ENCODE measurements at regions not wholly inside any gene's neighbourhood (a gene's known extent, or its start where the extent isn't known, plus 50 kb on each side); places are given as distances from the start of the nearest gene placed in this dataset.

DNA sequence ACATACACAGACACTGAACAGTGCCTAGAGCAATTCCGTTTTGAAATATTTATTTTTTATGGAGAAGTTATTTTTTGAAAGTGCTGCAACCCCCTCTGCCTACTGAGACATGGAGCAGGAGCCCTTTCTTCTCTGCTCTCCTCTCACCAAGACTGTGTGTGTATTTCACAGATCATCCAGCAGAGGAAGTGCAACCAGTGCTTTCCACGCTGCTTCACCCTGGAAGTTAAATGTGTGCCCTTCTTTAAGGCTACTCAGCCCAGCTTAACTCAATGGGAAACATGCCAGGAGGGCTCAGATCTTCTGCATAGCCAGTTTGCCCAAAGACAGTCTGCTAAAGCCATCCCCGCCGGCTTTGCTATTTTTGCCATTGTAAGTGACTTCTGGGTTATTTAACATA lies 606.3 kb downstream of the TLE1 start:
- intact Hi-C loops (cut with DNase I) = no loop called here
- no peak for ATAC-seq
- DNase-seq = no peak
- TF ChIP-seq, protein P1, sequence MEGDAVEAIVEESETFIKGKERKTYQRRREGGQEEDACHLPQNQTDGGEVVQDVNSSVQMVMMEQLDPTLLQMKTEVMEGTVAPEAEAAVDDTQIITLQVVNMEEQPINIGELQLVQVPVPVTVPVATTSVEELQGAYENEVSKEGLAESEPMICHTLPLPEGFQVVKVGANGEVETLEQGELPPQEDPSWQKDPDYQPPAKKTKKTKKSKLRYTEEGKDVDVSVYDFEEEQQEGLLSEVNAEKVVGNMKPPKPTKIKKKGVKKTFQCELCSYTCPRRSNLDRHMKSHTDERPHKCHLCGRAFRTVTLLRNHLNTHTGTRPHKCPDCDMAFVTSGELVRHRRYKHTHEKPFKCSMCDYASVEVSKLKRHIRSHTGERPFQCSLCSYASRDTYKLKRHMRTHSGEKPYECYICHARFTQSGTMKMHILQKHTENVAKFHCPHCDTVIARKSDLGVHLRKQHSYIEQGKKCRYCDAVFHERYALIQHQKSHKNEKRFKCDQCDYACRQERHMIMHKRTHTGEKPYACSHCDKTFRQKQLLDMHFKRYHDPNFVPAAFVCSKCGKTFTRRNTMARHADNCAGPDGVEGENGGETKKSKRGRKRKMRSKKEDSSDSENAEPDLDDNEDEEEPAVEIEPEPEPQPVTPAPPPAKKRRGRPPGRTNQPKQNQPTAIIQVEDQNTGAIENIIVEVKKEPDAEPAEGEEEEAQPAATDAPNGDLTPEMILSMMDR (IDR thresholded peaks at IDR 0.05) = no peak
- no peak for TF ChIP-seq POLR2A (IDR thresholded peaks at IDR 0.05)
- no peaks in the 10 kb centered on the region for H3K36me3 ChIP-seq (replicated peaks in 1 of 2; ENCODE audit: insufficient read depth in 1 of 2, low read depth in 2 of 2)
- no peak overlapping the region for H3K27ac ChIP-seq
- no peak overlapping the region for H3K4me3 ChIP-seq
- H3K9me3 ChIP-seq = no peaks in the 10 kb centered on the region
- H3K4me1 ChIP-seq = no peaks in the 10 kb centered on the region
- no peaks in the 10 kb centered on the region for H3K27me3 ChIP-seq
- 48 to 54% methylated on average over 4 of the region's 4 CpGs for WGBS, 2 donors

DNA sequence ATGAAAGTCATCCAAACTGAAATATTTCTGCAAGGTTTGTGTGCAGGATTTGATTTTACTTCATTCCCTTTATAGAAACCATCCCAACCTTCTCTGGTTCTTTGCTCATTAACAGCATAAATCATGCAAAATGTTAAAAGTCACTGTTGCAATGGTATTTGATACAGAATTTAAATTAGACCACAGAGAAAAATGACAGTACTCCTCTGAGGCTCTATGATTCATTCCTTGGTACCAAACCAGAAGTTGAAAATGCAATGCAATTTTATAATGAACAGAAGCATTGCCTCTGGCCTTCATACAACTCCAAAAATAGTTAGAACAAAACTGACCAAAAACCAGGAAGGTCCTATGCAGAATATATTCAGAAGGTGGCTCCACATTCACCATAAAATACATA lies 607.1 kb downstream of the TLE1 start:
- ATAC-seq (no peak), DNase-seq (no peak)
- no peak for TF ChIP-seq POLR2A (IDR thresholded peaks at IDR 0.05)
- TF ChIP-seq, protein P1 (IDR thresholded peaks at IDR 0.05) = no peak
- Histone ChIP-seq H3K4me3 (no peak overlapping the region), H3K4me1 (no peaks in the 10 kb centered on the region), H3K27ac (no peak overlapping the region), H3K27me3 (no peaks in the 10 kb centered on the region), H3K9me3 (no peaks in the 10 kb centered on the region), H3K36me3 (replicated peaks in 1 of 2; ENCODE audit: insufficient read depth in 1 of 2, low read depth in 2 of 2) (no peaks in the 10 kb centered on the region)
- intact Hi-C loops (cut with DNase I) = no loop called here

DNA sequence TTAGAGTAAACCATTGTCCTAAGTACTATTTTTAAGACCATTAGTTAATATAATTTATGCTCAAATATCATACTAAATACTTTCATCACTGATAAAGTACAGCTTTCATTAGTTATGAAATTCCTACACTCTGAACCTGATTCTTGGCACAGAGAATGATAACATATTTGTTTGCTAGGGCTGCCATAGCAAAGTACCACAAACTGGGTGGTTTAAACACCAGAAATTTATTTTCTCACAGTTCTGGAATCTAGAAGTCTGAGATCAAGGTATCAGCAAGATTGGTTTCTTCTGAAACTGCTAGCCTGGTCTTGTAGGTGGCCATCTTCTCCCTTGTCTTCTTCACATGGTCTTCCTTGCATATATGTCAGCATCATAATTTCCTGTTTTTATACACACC lies 608.4 kb downstream of the TLE1 start:
- Histone ChIP-seq H3K36me3 (replicated peaks in 1 of 2; ENCODE audit: insufficient read depth in 1 of 2, low read depth in 2 of 2) (no peaks in the 10 kb centered on the region), H3K27ac (no peak overlapping the region), H3K9me3 (no peaks in the 10 kb centered on the region), H3K4me1 (no peaks in the 10 kb centered on the region), H3K4me3 (no peak overlapping the region), H3K27me3 (no peaks in the 10 kb centered on the region)
- TF ChIP-seq, protein P1 (IDR thresholded peaks at IDR 0.05) = no peak
- no peak for DNase-seq
- no peak for ATAC-seq
- intact Hi-C loops (cut with DNase I) = no loop called here

DNA sequence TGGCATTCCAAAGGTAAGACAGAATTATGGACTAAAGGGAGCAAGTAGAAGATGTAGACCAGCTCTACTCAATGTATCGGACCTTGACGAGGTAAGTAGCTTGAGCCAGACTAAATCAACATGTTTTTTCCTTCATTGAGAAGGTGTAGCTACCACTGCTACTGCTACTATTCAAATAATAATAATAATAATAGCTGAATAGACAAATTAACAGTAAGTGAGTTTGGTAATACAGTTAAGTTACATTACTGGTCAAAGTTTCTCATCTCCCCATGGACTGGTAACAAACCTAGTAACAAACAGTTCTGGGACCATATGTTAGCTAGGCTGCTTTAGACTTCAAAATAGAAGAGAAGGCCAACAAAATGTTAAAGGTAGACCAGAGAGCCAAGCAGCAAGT lies 609.2 kb downstream of the TLE1 start:
- ATAC-seq (no peak), DNase-seq (no peak)
- no peaks in the 10 kb centered on the region for H3K36me3 ChIP-seq (replicated peaks in 1 of 2; ENCODE audit: insufficient read depth in 1 of 2, low read depth in 2 of 2)
- no peaks in the 10 kb centered on the region for H3K27me3 ChIP-seq
- no peak overlapping the region for H3K27ac ChIP-seq
- H3K4me1 ChIP-seq = no peaks in the 10 kb centered on the region
- no peak for TF ChIP-seq POLR2A (IDR thresholded peaks at IDR 0.05)
- TF ChIP-seq, protein P1 (IDR thresholded peaks at IDR 0.05) = no peak
- H3K9me3 ChIP-seq = no peaks in the 10 kb centered on the region
- intact Hi-C loops (cut with DNase I) = no loop called here
- H3K4me3 ChIP-seq = no peak overlapping the region
- 66 to 75% methylated on average over 2 of the region's 2 CpGs for WGBS, 2 donors

DNA sequence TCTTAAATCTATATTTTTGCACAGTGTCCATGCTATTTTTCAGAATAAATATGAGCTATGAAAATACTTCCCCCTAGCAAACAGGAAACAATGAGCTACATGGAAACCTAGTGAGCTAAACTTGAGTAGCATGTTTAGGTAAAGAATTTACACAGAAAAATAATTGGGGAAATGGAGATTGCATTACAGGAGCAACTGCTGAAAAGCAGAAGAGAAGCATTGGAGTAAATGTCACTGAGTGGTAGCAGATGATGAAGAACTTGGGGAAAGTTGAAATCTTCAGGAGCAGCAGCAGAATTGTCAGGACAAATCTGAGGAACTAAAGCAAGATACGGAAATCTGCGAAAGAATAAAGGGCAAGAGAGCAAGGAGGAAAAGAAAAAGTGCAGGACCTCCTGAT lies 610.3 kb downstream of the TLE1 start:
- H3K4me3 ChIP-seq = no peak overlapping the region
- H3K36me3 ChIP-seq (replicated peaks in 1 of 2; ENCODE audit: insufficient read depth in 1 of 2, low read depth in 2 of 2) = no peaks in the 10 kb centered on the region
- H3K27ac ChIP-seq = no peak overlapping the region
- DNase-seq (no peak), ATAC-seq (no peak)
- no peaks in the 10 kb centered on the region for H3K27me3 ChIP-seq
- intact Hi-C loops (cut with DNase I) = no loop called here
- WGBS, 2 donors = 83 to 90% methylated on average over 2 of the region's 2 CpGs
- no peaks in the 10 kb centered on the region for H3K9me3 ChIP-seq
- no peak for TF ChIP-seq POLR2A (IDR thresholded peaks at IDR 0.05)
- TF ChIP-seq, protein P1 (IDR thresholded peaks at IDR 0.05) = no peak
- no peaks in the 10 kb centered on the region for H3K4me1 ChIP-seq

All from body of pancreas (tissue), 4 donors.